GM06990 (cell line): ENCODE measurements at regions not wholly inside any gene's neighbourhood (a gene's known extent, or its start where the extent isn't known, plus 50 kb on each side); places are given as distances from the start of the nearest gene placed in this dataset.

Experiments used
- DNase-seq: peaks from one replicate; pipeline ENCODE4 v3.0.0-alpha.2; 2011; ENCODE audit not compliant: insufficient read length; ENCODE audit errors: extremely low read depth
- H3K27me3 ChIP-seq: replicated peaks from 2 replicates; pipeline ENCODE4 v1.6.0; 2011; ENCODE audit warnings: low read length; ENCODE audit not compliant: control insufficient read depth, insufficient read depth
- H3K36me3 ChIP-seq: 2 replicates; pipeline ENCODE4 v1.5.1; 2011; ENCODE audit warnings: low read length; ENCODE audit not compliant: control insufficient read depth, insufficient read depth
- H3K4me3 ChIP-seq: replicated peaks from 2 replicates; pipeline ENCODE4 v1.5.1; 2011; ENCODE audit warnings: low read depth, mild to moderate bottlenecking, control low read depth, low read length
- TF ChIP-seq, protein P1 (sequence below): IDR thresholded peaks from 2 replicates; pipeline ENCODE4 v1.5.1; 2011; ENCODE audit warnings: low read length, control low read depth, mild to moderate bottlenecking, inconsistent platforms; ENCODE audit not compliant: insufficient read depth, poor library complexity, severe bottlenecking

- TF ChIP-seq, protein P1, sequence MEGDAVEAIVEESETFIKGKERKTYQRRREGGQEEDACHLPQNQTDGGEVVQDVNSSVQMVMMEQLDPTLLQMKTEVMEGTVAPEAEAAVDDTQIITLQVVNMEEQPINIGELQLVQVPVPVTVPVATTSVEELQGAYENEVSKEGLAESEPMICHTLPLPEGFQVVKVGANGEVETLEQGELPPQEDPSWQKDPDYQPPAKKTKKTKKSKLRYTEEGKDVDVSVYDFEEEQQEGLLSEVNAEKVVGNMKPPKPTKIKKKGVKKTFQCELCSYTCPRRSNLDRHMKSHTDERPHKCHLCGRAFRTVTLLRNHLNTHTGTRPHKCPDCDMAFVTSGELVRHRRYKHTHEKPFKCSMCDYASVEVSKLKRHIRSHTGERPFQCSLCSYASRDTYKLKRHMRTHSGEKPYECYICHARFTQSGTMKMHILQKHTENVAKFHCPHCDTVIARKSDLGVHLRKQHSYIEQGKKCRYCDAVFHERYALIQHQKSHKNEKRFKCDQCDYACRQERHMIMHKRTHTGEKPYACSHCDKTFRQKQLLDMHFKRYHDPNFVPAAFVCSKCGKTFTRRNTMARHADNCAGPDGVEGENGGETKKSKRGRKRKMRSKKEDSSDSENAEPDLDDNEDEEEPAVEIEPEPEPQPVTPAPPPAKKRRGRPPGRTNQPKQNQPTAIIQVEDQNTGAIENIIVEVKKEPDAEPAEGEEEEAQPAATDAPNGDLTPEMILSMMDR, result no peak
- no peak overlapping the region for H3K4me3 ChIP-seq
- H3K36me3 ChIP-seq, result no peaks in the 10 kb centered on the region
- H3K27me3 ChIP-seq, result no peaks in the 10 kb centered on the region
- no peak for DNase-seq
Observed at GRCh38 chr12:34311337-34311736, 289.0 kb downstream of the ALG10 start.

DNA sequence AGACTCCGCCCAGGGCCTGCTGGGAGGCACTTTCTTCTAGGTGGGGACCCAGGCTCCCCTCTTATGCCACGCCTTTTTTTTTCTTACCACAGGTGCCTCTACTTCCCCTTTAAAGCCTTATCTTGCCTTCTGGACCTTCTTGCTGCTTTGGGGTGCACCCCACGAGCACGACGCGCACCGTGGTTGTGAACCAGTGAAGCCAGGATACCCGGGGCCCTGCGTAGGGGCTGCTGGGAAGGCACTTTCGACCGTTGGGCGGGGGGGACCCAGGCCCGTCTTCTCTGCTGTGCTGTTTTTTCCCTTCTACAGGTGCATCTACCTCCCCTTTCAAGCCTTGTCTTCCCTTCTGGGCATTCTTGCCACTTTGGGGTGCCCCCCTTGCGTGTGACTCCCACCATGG is 305.4 kb downstream of the ALG10 start:
- no peak for DNase-seq
- Histone ChIP-seq H3K27me3 (no peaks in the 10 kb centered on the region), H3K4me3 (no peak overlapping the region), H3K36me3 (no peaks in the 10 kb centered on the region)
- TF ChIP-seq, protein P1, result no peak

GRCh38 chr12:34333337-34333736 is 311.0 kb downstream of the ALG10 start:
- no peak for DNase-seq
- no peak overlapping the region for H3K4me3 ChIP-seq
- H3K27me3 ChIP-seq, result no peaks in the 10 kb centered on the region
- TF ChIP-seq, protein P1, result no peak
- H3K36me3 ChIP-seq, result no peaks in the 10 kb centered on the region

DNA sequence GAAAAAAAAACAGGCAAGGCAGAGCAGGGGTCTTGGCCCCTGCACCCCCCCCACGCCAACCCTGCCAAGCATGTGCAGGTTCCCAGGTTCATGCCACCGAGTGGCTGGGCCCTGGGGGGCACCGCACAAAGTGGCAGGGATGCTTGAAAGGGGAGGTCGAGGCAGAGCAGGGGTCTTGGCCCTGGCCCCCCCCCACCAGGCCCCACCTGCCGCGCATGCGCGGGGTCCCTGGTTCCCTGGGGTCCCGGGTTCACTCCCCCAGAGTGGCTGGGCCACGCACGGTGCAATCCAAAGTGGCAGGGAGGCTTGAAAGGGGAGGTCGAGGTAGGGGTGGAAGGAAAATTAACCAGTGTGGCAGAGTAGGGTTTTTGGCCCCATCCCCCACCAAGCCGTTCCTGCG is 312.2 kb downstream of the ALG10 start:
- Histone ChIP-seq H3K27me3 (no peaks in the 10 kb centered on the region), H3K36me3 (no peaks in the 10 kb centered on the region), H3K4me3 (no peak overlapping the region)
- no peak for DNase-seq
- TF ChIP-seq, protein P1, result no peak

GRCh38 chr12:34334953-34335743 is 312.9 kb downstream of the ALG10 start:
- Histone ChIP-seq H3K36me3 (no peaks in the 10 kb centered on the region), H3K27me3 (no peaks in the 10 kb centered on the region)
- DNase-seq, result no peak

More at GRCh38 chr12:34334953-34335743, 312.9 kb downstream of the ALG10 start:
- no peak overlapping the region for H3K4me3 ChIP-seq
- TF ChIP-seq, protein P1, result no peak
